Vagina (tissue), 2 donors: ENCODE measurements at regions not wholly inside any gene's neighbourhood (a gene's known extent, or its start where the extent isn't known, plus 50 kb on each side); places are given as distances from the start of the nearest gene placed in this dataset.

Experiments used
- DNase-seq, 2 donors: peaks; one replicate each; pipeline ENCODE4 v3.0.0-alpha.2; 2017; ENCODE audit errors: extremely low spot score in 2 of 2
- H3K27ac ChIP-seq: fragments of 200-600 bp; sonication (generic); one replicate; pipeline ENCODE4 v1.5.1; 2019
- H3K27me3 ChIP-seq: fragments of 200-600 bp; sonication (generic); one replicate; pipeline ENCODE4 v1.5.1; 2019
- H3K36me3 ChIP-seq, 2 donors: fragments of 200-600 bp; sonication (generic); one replicate each; pipeline ENCODE4 v1.5.1; 2017 to 2019
- H3K4me1 ChIP-seq: fragments of 200-600 bp; sonication (generic); one replicate; pipeline ENCODE4 v1.5.1; 2019
- H3K4me3 ChIP-seq, 2 donors: fragments of 200-600 bp; sonication (generic); 1 replicate in 1 of 2; 2 replicates in 1 of 2; pipeline ENCODE4 v1.5.1; 2016 to 2019
- H3K9me3 ChIP-seq: fragments of 200-600 bp; sonication (generic); one replicate; pipeline ENCODE4 v1.5.1; 2019
- POLR2A ChIP-seq, 2 donors: fragments of 450-650 bp; IDR thresholded peaks; one replicate each; pipeline ENCODE4 v1.6.1; 2017; ENCODE audit warnings: antibody characterized with exemption in 2 of 2, mild to moderate bottlenecking in 2 of 2, moderate library complexity in 2 of 2
- POLR2AphosphoS5 ChIP-seq, 2 donors: sonication (generic); formaldehyde crosslinking; IDR thresholded peaks; one replicate each; pipeline ENCODE4 v1.9.0; 2017; ENCODE audit warnings: antibody characterized with exemption in 2 of 2, mild to moderate bottlenecking in 2 of 2, low read depth in 1 of 2; ENCODE audit not compliant: insufficient read depth in 1 of 2
- intact Hi-C: fragments of 100-400 bp; cut with DNase I; formaldehyde crosslinking; loops from one replicate; pipeline ENCODE4 v1.15.1; 2023
- TF ChIP-seq, protein P1 (sequence below), 3 experiments: fragments of 450-650 bp in 2 of 3; fragments of 200-600 bp in 1 of 3; sonication (generic) in 1 of 3; IDR thresholded peaks; one replicate each; pipeline ENCODE4 v1.5.1; 2017 to 2019; ENCODE audit warnings: antibody characterized with exemption in 3 of 3, mild to moderate bottlenecking in 2 of 3, moderate library complexity in 2 of 3

DNA sequence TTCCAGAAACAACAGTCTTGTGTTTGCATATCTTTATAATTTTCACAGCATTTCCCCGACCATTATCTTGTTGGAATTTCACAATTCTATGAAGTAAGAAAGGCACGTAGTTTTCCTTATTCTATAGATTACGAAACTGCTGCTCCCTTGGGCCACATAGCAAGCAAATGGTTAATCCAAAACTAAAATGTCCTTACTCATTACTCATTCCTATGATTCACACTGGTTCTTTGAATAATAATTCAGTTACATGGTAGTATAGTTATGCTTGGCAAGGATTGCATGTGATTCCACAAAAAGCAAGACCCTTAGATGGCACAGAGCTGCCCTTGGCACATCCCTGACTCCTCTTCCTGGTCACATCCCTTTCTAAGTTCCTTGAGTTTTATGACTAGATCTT lies 51.2 kb downstream of the OR13H1 start:
- H3K27me3 ChIP-seq, result no peaks in the 10 kb centered on the region
- TF ChIP-seq, protein P1, sequence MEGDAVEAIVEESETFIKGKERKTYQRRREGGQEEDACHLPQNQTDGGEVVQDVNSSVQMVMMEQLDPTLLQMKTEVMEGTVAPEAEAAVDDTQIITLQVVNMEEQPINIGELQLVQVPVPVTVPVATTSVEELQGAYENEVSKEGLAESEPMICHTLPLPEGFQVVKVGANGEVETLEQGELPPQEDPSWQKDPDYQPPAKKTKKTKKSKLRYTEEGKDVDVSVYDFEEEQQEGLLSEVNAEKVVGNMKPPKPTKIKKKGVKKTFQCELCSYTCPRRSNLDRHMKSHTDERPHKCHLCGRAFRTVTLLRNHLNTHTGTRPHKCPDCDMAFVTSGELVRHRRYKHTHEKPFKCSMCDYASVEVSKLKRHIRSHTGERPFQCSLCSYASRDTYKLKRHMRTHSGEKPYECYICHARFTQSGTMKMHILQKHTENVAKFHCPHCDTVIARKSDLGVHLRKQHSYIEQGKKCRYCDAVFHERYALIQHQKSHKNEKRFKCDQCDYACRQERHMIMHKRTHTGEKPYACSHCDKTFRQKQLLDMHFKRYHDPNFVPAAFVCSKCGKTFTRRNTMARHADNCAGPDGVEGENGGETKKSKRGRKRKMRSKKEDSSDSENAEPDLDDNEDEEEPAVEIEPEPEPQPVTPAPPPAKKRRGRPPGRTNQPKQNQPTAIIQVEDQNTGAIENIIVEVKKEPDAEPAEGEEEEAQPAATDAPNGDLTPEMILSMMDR (IDR thresholded peaks at IDR 0.05), result no peak
- TF ChIP-seq POLR2AphosphoS5 (IDR thresholded peaks at IDR 0.05; ENCODE audit: insufficient read depth in 1 of 2, low read depth in 1 of 2), result no peak
- TF ChIP-seq POLR2A (IDR thresholded peaks at IDR 0.05), result no peak
- no peaks in the 10 kb centered on the region for H3K9me3 ChIP-seq
- no peak for DNase-seq
- H3K4me3 ChIP-seq, result no peak overlapping the region
- H3K4me1 ChIP-seq, result no peaks in the 10 kb centered on the region
- intact Hi-C loops, result no loop called here
- H3K36me3 ChIP-seq, result no peaks in the 10 kb centered on the region
- no peak overlapping the region for H3K27ac ChIP-seq

DNA sequence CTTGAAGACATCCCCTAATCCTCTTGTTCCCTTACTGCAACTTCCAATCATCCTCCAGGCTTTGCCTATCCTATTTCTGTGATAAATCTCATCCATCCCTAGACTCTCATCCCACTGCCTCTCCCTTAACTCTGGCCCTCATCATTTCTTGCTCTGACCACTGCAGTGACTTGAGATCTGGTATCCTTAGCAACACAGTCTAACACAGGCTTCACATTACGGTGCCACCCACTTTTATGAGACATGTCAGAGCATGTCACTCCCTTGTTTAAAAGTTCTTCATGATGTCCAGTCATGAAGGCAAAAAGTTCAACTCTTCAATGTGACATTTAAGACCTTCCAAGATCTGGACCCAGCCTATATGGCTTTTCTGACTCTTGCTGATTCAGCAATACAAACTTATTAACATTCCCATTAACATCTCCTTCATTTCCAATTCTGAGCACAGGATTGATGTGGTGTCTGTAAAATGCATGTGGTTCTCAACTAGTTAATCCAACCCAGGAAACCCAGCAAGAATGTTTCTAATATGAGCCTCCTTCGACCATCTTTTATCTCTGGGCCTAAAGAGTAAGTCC lies 64.0 kb downstream of the OR13H1 start:
- DNase-seq, result no peak
- Histone ChIP-seq H3K9me3 (no peaks in the 10 kb centered on the region), H3K36me3 (no peaks in the 10 kb centered on the region), H3K4me3 (no peak overlapping the region), H3K27ac (no peak overlapping the region), H3K27me3 (no peaks in the 10 kb centered on the region), H3K4me1 (no peaks in the 10 kb centered on the region)
- no peak for TF ChIP-seq POLR2A (IDR thresholded peaks at IDR 0.05)
- no peak for TF ChIP-seq POLR2AphosphoS5 (IDR thresholded peaks at IDR 0.05; ENCODE audit: insufficient read depth in 1 of 2, low read depth in 1 of 2)
- intact Hi-C loops, result no loop called here

DNA sequence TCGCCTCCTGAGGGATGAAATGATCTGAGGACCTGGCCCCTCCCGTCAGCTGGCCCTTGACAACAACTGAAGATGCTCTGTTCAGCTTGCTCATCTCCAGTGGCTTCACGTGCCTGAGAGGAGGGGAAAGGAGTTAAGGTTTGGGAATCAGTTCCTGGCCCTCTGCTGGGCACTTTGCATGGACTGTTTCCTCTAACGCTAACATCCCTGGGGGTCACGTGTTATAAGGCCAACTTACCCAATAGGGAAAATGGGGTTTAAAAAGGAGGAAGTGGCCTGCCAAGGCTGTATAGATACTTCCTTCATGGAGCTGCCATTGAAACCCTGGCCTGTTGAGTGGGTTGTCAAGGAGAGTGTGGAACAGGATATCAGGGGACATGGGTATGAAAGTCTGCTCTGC lies 65.6 kb downstream of the OR13H1 start:
- intact Hi-C loops, result no loop called here
- H3K36me3 ChIP-seq, result no peaks in the 10 kb centered on the region
- H3K9me3 ChIP-seq, result no peaks in the 10 kb centered on the region
- H3K4me1 ChIP-seq, result no peaks in the 10 kb centered on the region
- no peak for DNase-seq
- no peaks in the 10 kb centered on the region for H3K27me3 ChIP-seq
- no peak overlapping the region for H3K4me3 ChIP-seq
- TF ChIP-seq POLR2AphosphoS5 (IDR thresholded peaks at IDR 0.05; ENCODE audit: insufficient read depth in 1 of 2, low read depth in 1 of 2) (no peak), POLR2A (IDR thresholded peaks at IDR 0.05) (no peak)
- TF ChIP-seq, protein P1 (IDR thresholded peaks at IDR 0.05), result no peak
- no peak overlapping the region for H3K27ac ChIP-seq

DNA sequence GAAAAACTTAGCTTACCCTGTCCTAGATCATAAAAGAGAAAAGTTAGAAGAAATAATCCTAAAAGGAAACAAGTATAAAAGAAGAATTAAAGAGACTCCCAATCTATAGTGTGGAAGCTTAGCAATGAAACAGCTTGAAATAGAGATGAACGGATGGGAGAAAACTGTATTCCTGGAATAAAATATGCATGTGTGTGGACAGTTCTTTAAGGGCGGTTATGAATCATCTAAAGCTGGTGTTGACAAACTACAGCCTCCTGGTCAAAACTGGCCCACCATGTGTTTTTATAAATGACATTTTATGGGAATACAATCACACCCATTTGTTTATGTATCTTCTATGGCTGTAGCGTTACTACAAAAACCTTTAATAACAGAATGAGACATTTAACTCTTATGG lies 69.4 kb downstream of the OR13H1 start:
- Histone ChIP-seq H3K27ac (no peak overlapping the region), H3K4me3 (no peak overlapping the region), H3K36me3 (no peaks in the 10 kb centered on the region), H3K4me1 (no peaks in the 10 kb centered on the region), H3K9me3 (no peaks in the 10 kb centered on the region), H3K27me3 (no peaks in the 10 kb centered on the region)
- DNase-seq, result no peak
- TF ChIP-seq, protein P1 (IDR thresholded peaks at IDR 0.05), result no peak
- no peak for TF ChIP-seq POLR2A (IDR thresholded peaks at IDR 0.05)
- no peak for TF ChIP-seq POLR2AphosphoS5 (IDR thresholded peaks at IDR 0.05; ENCODE audit: insufficient read depth in 1 of 2, low read depth in 1 of 2)
- intact Hi-C loops, result no loop called here

DNA sequence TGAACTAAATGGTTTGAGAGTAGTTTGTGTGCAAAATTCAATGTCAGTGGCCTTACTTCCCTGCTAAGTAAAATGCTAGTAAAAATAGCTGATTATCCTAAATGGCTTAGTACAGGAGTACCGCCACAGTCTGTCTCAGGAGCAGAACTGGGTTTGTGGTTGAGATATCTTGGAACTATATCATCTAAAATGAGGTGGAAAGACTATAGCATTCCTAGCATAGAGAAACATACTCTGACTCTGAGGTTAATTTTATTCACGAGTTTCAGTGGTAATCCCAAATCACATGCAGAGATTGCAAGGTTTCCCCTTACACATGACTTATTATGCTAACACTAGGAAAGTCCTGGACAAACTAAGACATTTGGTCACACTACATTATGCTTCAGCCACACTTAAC lies 70.4 kb downstream of the OR13H1 start:
- no peak for DNase-seq
- intact Hi-C loops, result no loop called here
- H3K36me3 ChIP-seq, result no peaks in the 10 kb centered on the region
- H3K4me1 ChIP-seq, result no peaks in the 10 kb centered on the region
- H3K9me3 ChIP-seq, result no peaks in the 10 kb centered on the region
- H3K4me3 ChIP-seq, result no peak overlapping the region
- no peak for TF ChIP-seq POLR2A (IDR thresholded peaks at IDR 0.05)
- TF ChIP-seq, protein P1 (IDR thresholded peaks at IDR 0.05), result no peak
- TF ChIP-seq POLR2AphosphoS5 (IDR thresholded peaks at IDR 0.05; ENCODE audit: insufficient read depth in 1 of 2, low read depth in 1 of 2), result no peak
- H3K27me3 ChIP-seq, result no peaks in the 10 kb centered on the region
- H3K27ac ChIP-seq, result no peak overlapping the region
